H1 (cell line): ENCODE measurements at regions not wholly inside any gene's neighbourhood (a gene's known extent, or its start where the extent isn't known, plus 50 kb on each side); places are given as distances from the start of the nearest gene placed in this dataset.

Experiments
- CTCF ChIA-PET: fragments of 300-600 bp; sonication (Branson Sonifier 250); formaldehyde crosslinking; loops from one replicate; lab custom pipeline; 2021; ENCODE audit not compliant: partially characterized antibody; lab: Charles Lee
- POLR2A ChIA-PET: fragments of 300-600 bp; sonication (Branson Sonifier 250); formaldehyde crosslinking; loops from one replicate; lab custom pipeline; 2021; ENCODE audit warnings: inconsistent platforms; ENCODE audit not compliant: partially characterized antibody; lab: Charles Lee
- DNase-seq, 2 experiments: peaks; one replicate each; pipeline versions ENCODE4 v3.0.0 to v3.0.0-alpha.2; 2010 to 2022; ENCODE audit warnings: low spot score in 2 of 2, low read depth in 1 of 2, mixed read lengths in 1 of 2
- FAIRE-seq: peaks from 2 replicates; lab custom pipeline; 2011; peaks lifted over from hg19 to GRCh38; lab: Jason Lieb, UNC
- H2AFZ ChIP-seq: 2 replicates; pipeline ENCODE4 v1.8.1; 2012; ENCODE audit warnings: low read length, inconsistent platforms
- H2AK5ac ChIP-seq: 2 replicates; pipeline ENCODE4 v1.6.1; 2013; ENCODE audit warnings: low read depth, low read length
- H2BK120ac ChIP-seq: replicated peaks from 2 replicates; pipeline ENCODE3; 2013; ENCODE audit warnings: low read depth, low read length, inconsistent platforms
- H2BK12ac ChIP-seq: 2 replicates; pipeline ENCODE4 v1.6.1; 2013; ENCODE audit warnings: low read depth, low read length
- H2BK15ac ChIP-seq: 2 replicates; pipeline ENCODE4 v1.6.1; 2013; ENCODE audit warnings: low read length
- H2BK20ac ChIP-seq: 2 replicates; pipeline ENCODE4 v1.6.1; 2013; ENCODE audit warnings: low read length
- H2BK5ac ChIP-seq: 2 replicates; pipeline ENCODE4 v1.6.1; 2013; ENCODE audit warnings: low read depth, low read length
- H3K14ac ChIP-seq: 2 replicates; pipeline ENCODE4 v1.6.1; 2013; ENCODE audit warnings: inconsistent platforms; ENCODE audit not compliant: insufficient read length
- H3K18ac ChIP-seq: 2 replicates; pipeline ENCODE4 v1.6.1; 2013; ENCODE audit warnings: low read length; ENCODE audit errors: extremely low read depth
- H3K23ac ChIP-seq: 2 replicates; pipeline ENCODE4 v1.6.1; 2013; ENCODE audit warnings: inconsistent platforms; ENCODE audit not compliant: insufficient read length
- H3K23me2 ChIP-seq: 2 replicates; pipeline ENCODE4 v1.6.1; 2013; ENCODE audit warnings: low read depth, low read length
- H3K27ac ChIP-seq: 2 replicates; pipeline ENCODE4 v1.6.1; 2011; ENCODE audit warnings: low read depth, low read length, inconsistent platforms
- H3K27me3 ChIP-seq, 4 experiments: replicated peaks in 1 of 4; 1 replicate in 1 of 4; 2 replicates in 3 of 4; pipeline versions ENCODE4 v1.6.1 to v1.8.1; 2011 to 2013; ENCODE audit warnings: low read length in 3 of 4, mild to moderate bottlenecking in 3 of 4, inconsistent platforms in 2 of 4, mixed read lengths in 2 of 4, moderate library complexity in 1 of 4; ENCODE audit not compliant: control insufficient read depth in 3 of 4, insufficient read depth in 3 of 4; ENCODE audit errors: extremely low read depth in 1 of 4
- H3K36me3 ChIP-seq, 4 experiments: 2 replicates each; pipeline versions ENCODE4 v1.6.1 to v1.8.1; 2011 to 2013; ENCODE audit warnings: mild to moderate bottlenecking in 4 of 4, low read length in 3 of 4, moderate library complexity in 2 of 4, control low read depth in 1 of 4, inconsistent platforms in 1 of 4; ENCODE audit not compliant: insufficient read depth in 4 of 4, control insufficient read depth in 2 of 4
- H3K4ac ChIP-seq: replicated peaks from 2 replicates; pipeline ENCODE3; 2013; ENCODE audit warnings: low read length, low read depth, mixed read lengths, inconsistent platforms; ENCODE audit not compliant: insufficient read length
- H3K4me1 ChIP-seq, 4 experiments: replicated peaks in 1 of 4; 1 replicate in 1 of 4; 2 replicates in 3 of 4; pipeline versions ENCODE4 v1.6.1 to v1.8.1; 2011 to 2013; ENCODE audit warnings: low read length in 3 of 4, inconsistent platforms in 2 of 4, mixed read lengths in 1 of 4; ENCODE audit not compliant: insufficient read depth in 4 of 4, control insufficient read depth in 3 of 4
- H3K4me2 ChIP-seq, 2 experiments: 2 replicates each; pipeline versions ENCODE4 v1.6.1 to v1.8.1; 2011 to 2013; ENCODE audit warnings: low read depth in 2 of 2, low read length in 2 of 2, control low read depth in 1 of 2, inconsistent platforms in 1 of 2, mild to moderate bottlenecking in 1 of 2; ENCODE audit not compliant: insufficient read depth in 1 of 2
- H3K4me3 ChIP-seq, 4 experiments: fragments of 200-600, 300-600 bp in 1 of 4; sonication (generic), shearing (Covaris generic), sonication (Bioruptor Twin) in 1 of 4; 2 replicates each; pipeline versions ENCODE4 v1.5.1 to v1.8.1; 2011 to 2016; ENCODE audit warnings: low read length in 4 of 4, low read depth in 3 of 4, control low read depth in 2 of 4, inconsistent platforms in 2 of 4, mild to moderate bottlenecking in 2 of 4, mixed read lengths in 1 of 4, moderate library complexity in 1 of 4; ENCODE audit not compliant: insufficient read depth in 2 of 4; ENCODE audit errors: extremely low read depth in 1 of 4
- H3K56ac ChIP-seq: replicated peaks from 2 replicates; pipeline ENCODE3; 2013; ENCODE audit warnings: low read depth, mild to moderate bottlenecking, mixed read lengths, low read length, inconsistent platforms; ENCODE audit not compliant: insufficient read length
- H3K79me1 ChIP-seq: 2 replicates; pipeline ENCODE4 v1.6.1; 2013; ENCODE audit warnings: low read depth, low read length, control low read depth
- H3K79me2 ChIP-seq, 2 experiments: 2 replicates each; pipeline versions ENCODE4 v1.6.1 to v1.8.1; 2012 to 2013; ENCODE audit warnings: low read length in 2 of 2, mild to moderate bottlenecking in 2 of 2, inconsistent platforms in 1 of 2; ENCODE audit not compliant: insufficient read depth in 2 of 2, control insufficient read depth in 1 of 2
- H3K9ac ChIP-seq, 4 experiments: replicated peaks in 1 of 4; 1 replicate in 1 of 4; 2 replicates in 3 of 4; pipeline versions ENCODE4 v1.6.1 to v1.8.1; 2011 to 2013; ENCODE audit warnings: low read depth in 3 of 4, low read length in 3 of 4, control low read depth in 2 of 4, mild to moderate bottlenecking in 2 of 4, moderate library complexity in 2 of 4, inconsistent platforms in 1 of 4; ENCODE audit errors: extremely low read depth in 1 of 4
- H3K9me3 ChIP-seq, 2 experiments: 2 replicates each; pipeline versions ENCODE4 v1.6.1 to v1.8.1; 2012 to 2013; ENCODE audit warnings: mild to moderate bottlenecking in 2 of 2, moderate library complexity in 2 of 2, control low read depth in 1 of 2, inconsistent platforms in 1 of 2, low read depth in 1 of 2, low read length in 1 of 2, mixed read lengths in 1 of 2; ENCODE audit not compliant: insufficient read depth in 2 of 2
- H4K20me1 ChIP-seq, 2 experiments: replicated peaks in 1 of 2; 2 replicates each; pipeline versions ENCODE3 to v1.8.1; 2011 to 2013; ENCODE audit warnings: inconsistent platforms in 2 of 2, low read length in 2 of 2, mild to moderate bottlenecking in 1 of 2; ENCODE audit not compliant: insufficient read depth in 2 of 2, control insufficient read depth in 1 of 2
- H4K5ac ChIP-seq: 2 replicates; pipeline ENCODE4 v1.6.1; 2013; ENCODE audit warnings: low read length, low read depth, mixed read lengths, inconsistent platforms; ENCODE audit not compliant: insufficient read length
- H4K8ac ChIP-seq: 2 replicates; pipeline ENCODE4 v1.8.0; 2013; ENCODE audit warnings: mild to moderate bottlenecking, moderate library complexity, low read length, inconsistent platforms; ENCODE audit not compliant: insufficient read depth; ENCODE audit errors: extremely low read depth
- H4K91ac ChIP-seq: replicated peaks from 2 replicates; pipeline ENCODE3; 2013; ENCODE audit warnings: low read length, mixed read lengths, inconsistent platforms; ENCODE audit not compliant: insufficient read length
- KDM1A ChIP-seq: fragments of 200-600, 300-600 bp; sonication (generic); IDR thresholded peaks from 2 replicates; pipeline ENCODE4 v1.7.1; 2016; ENCODE audit warnings: mild to moderate bottlenecking, low read length, borderline replicate concordance
- POLR2A ChIP-seq, 2 experiments: IDR thresholded peaks; 1 replicate in 1 of 2; 2 replicates in 1 of 2; pipeline ENCODE4 v1.6.1; 2011; ENCODE audit warnings: low read depth in 2 of 2, low read length in 2 of 2, mild to moderate bottlenecking in 2 of 2; ENCODE audit errors: control extremely low read depth in 1 of 2
- POU5F1 ChIP-seq: IDR thresholded peaks from 2 replicates; pipeline ENCODE4 v1.6.1; 2011; ENCODE audit warnings: low read depth, mild to moderate bottlenecking, low read length, moderate library complexity
- WGBS, 2 experiments: shearing (Covaris generic) in 1 of 2; methylation state at CpG; one replicate each; pipeline versions ENCODE4 v1.1.6 to v1.1.7; 2013 to 2015; ENCODE audit warnings: low lambda C conversion rate in 2 of 2, mixed read lengths in 2 of 2, inconsistent platforms in 1 of 2, low coverage in 1 of 2, missing lambda C conversion rate in 1 of 2; ENCODE audit not compliant: insufficient replicate concordance in 2 of 2, insufficient coverage in 1 of 2, insufficient read length in 1 of 2; ENCODE audit errors: extremely low coverage in 1 of 2, missing lambda C conversion rate in 1 of 2; 5-methylcytosine and 5-hydroxymethylcytosine counted together

GRCh38 chr14:86257973-86258372 lies 728.0 kb downstream of the FLRT2 start:
- Histone ChIP-seq H3K9me3 (no peaks in the 10 kb centered on the region), H3K27me3 (no peaks in the 10 kb centered on the region), H2AK5ac (no peak overlapping the region), H3K36me3 (no peaks in the 10 kb centered on the region), H3K79me2 (no peaks in the 10 kb centered on the region), H4K20me1 (no peaks in the 10 kb centered on the region), H3K18ac (no peak overlapping the region), H3K4ac (no peak overlapping the region), H2BK5ac (no peak overlapping the region), H3K23ac (no peak overlapping the region), H3K4me1 (no peaks in the 10 kb centered on the region), H3K27ac (no peak overlapping the region), H4K8ac (no peak overlapping the region), H3K79me1 (no peaks in the 10 kb centered on the region), H3K4me2 (no peak overlapping the region), H3K4me3 (no peak overlapping the region), H4K5ac (no peak overlapping the region), H2BK15ac (no peak overlapping the region), H3K23me2 (no peaks in the 10 kb centered on the region), H2BK12ac (no peak overlapping the region), H4K91ac (no peak overlapping the region), H3K14ac (no peak overlapping the region), H2BK120ac (no peak overlapping the region), H2AFZ (no peak overlapping the region), H3K56ac (no peak overlapping the region), H3K9ac (no peak overlapping the region), H2BK20ac (no peak overlapping the region)
- POLR2A ChIA-PET, result no interaction called here
- FAIRE-seq (no peak), DNase-seq (no peak)
- CTCF ChIA-PET, result interaction anchor here (0.7 kb wide), 1 partner anchor 9 kb away, joined by 3 read pairs; no protein-coding TSS in a partner anchor
- 90% methylated on average over 2 of the region's 2 CpGs; no CpG with 5 or more reads in 1 of the 2 experiments for WGBS, 2 experiments
- TF ChIP-seq POU5F1, result no peak
- no peak for TF ChIP-seq KDM1A
- TF ChIP-seq POLR2A (IDR thresholded peaks at IDR 0.05; ENCODE audit: control extremely low read depth in 1 of 2, low read depth in 2 of 2, low read length in 2 of 2), result no peak
